Peyer's patch (tissue), 4 donors: ENCODE measurements at regions not wholly inside any gene's neighbourhood (a gene's known extent, or its start where the extent isn't known, plus 50 kb on each side); places are given as distances from the start of the nearest gene placed in this dataset.

ENCODE experiments used
- POLR2A ChIP-seq, 2 donors: fragments of 450-650 bp; IDR thresholded peaks; one replicate each; pipeline ENCODE4 v1.5.1; 2017; ENCODE audit warnings: antibody characterized with exemption in 2 of 2, mild to moderate bottlenecking in 2 of 2, moderate library complexity in 2 of 2
- TF ChIP-seq, protein P1 (sequence below), 6 experiments: fragments of 450-650 bp in 4 of 6; fragments of 200-600 bp in 2 of 6; sonication (generic) in 1 of 6; IDR thresholded peaks; one replicate each; pipeline ENCODE4 v1.5.1; 2017 to 2019; ENCODE audit warnings: antibody characterized with exemption in 6 of 6, mild to moderate bottlenecking in 3 of 6, moderate library complexity in 1 of 6

DNA sequence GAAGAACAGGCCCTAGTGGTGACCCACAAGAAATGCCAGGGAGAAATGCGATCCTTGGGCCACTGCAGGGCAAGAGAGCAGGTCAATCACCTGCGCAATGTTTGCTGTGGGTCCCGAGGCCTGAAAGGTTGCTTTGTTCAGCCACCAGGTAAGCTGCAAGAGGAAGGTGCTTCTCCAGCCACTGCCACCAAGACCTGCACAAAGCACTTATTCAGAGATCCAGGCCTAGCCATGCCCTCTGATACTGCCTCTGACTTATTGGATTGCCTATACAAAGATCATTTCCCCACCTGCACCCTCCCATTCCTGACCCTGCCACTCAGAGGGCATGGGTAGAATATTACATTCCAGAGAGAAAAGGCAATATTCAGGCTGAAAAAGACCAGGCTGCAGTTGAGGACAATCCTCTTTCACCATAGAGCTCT lies 349.4 kb upstream of the NFIA start:
- TF ChIP-seq, protein P1, sequence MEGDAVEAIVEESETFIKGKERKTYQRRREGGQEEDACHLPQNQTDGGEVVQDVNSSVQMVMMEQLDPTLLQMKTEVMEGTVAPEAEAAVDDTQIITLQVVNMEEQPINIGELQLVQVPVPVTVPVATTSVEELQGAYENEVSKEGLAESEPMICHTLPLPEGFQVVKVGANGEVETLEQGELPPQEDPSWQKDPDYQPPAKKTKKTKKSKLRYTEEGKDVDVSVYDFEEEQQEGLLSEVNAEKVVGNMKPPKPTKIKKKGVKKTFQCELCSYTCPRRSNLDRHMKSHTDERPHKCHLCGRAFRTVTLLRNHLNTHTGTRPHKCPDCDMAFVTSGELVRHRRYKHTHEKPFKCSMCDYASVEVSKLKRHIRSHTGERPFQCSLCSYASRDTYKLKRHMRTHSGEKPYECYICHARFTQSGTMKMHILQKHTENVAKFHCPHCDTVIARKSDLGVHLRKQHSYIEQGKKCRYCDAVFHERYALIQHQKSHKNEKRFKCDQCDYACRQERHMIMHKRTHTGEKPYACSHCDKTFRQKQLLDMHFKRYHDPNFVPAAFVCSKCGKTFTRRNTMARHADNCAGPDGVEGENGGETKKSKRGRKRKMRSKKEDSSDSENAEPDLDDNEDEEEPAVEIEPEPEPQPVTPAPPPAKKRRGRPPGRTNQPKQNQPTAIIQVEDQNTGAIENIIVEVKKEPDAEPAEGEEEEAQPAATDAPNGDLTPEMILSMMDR (IDR thresholded peaks at IDR 0.05), result no peak
- TF ChIP-seq POLR2A (IDR thresholded peaks at IDR 0.05), result no peak
